CD4-positive, CD25-positive, alpha-beta regulatory T cell (primary cell): ENCODE measurements at regions not wholly inside any gene's neighbourhood (a gene's known extent, or its start where the extent isn't known, plus 50 kb on each side); places are given as distances from the start of the nearest gene placed in this dataset.

Source experiments
- ATAC-seq, 2 donors: fragments of 150-1000 bp; cut with Tn5 transposase; one replicate each; pipeline ENCODE4 v1.10.0; 2021; ENCODE audit warnings: low read depth in 2 of 2, moderate number of reproducible peaks in 2 of 2, moderate library complexity in 1 of 2
- DNase-seq, 3 donors: peaks; one replicate each; pipeline versions ENCODE4 v3.0.0 to v3.0.0-alpha.2; 2012 to 2022; ENCODE audit warnings: mixed read lengths in 1 of 3
- H3K27ac ChIP-seq: one replicate; pipeline ENCODE4 v1.7.0; 2013; ENCODE audit warnings: mild to moderate bottlenecking, low read length; ENCODE audit not compliant: insufficient read depth, poor library complexity, severe bottlenecking
- H3K27me3 ChIP-seq: one replicate; pipeline ENCODE4 v1.7.0; 2013; ENCODE audit warnings: low read length; ENCODE audit not compliant: control insufficient read depth, insufficient read depth
- H3K36me3 ChIP-seq: one replicate; pipeline ENCODE4 v1.7.0; 2013; ENCODE audit warnings: mild to moderate bottlenecking, low read length, moderate library complexity; ENCODE audit not compliant: control insufficient read depth, insufficient read depth
- H3K4me1 ChIP-seq: 2 replicates; pipeline ENCODE4 v1.7.0; 2013; ENCODE audit warnings: mild to moderate bottlenecking, low read length; ENCODE audit not compliant: insufficient read depth, control insufficient read depth, poor library complexity, severe bottlenecking
- H3K4me3 ChIP-seq: one replicate; pipeline ENCODE4 v1.7.0; 2013; ENCODE audit warnings: low read depth, mild to moderate bottlenecking, low read length, moderate library complexity
- H3K9me3 ChIP-seq, 2 experiments: 1 replicate in 1 of 2; 2 replicates in 1 of 2; pipeline ENCODE4 v1.7.0; 2013; ENCODE audit warnings: low read length in 2 of 2, mild to moderate bottlenecking in 1 of 2, moderate library complexity in 1 of 2; ENCODE audit not compliant: control insufficient read depth in 2 of 2
- H3K27ac Mint-ChIP-seq, 3 donors: one replicate each; pipeline ENCODE4 v1.8.0; 2020 to 2022; ENCODE audit warnings: mild to moderate bottlenecking in 3 of 3, mixed read lengths in 3 of 3, moderate library complexity in 2 of 3
- H3K27me3 Mint-ChIP-seq: one replicate; pipeline ENCODE4 v1.8.0; 2022; ENCODE audit warnings: mild to moderate bottlenecking, mixed read lengths
- H3K36me3 Mint-ChIP-seq: one replicate; pipeline ENCODE4 v1.8.0; 2020; ENCODE audit warnings: mixed read lengths
- H3K4me1 Mint-ChIP-seq, 4 donors: one replicate each; pipeline ENCODE4 v1.8.0; 2020 to 2022; ENCODE audit warnings: mixed read lengths in 4 of 4, mild to moderate bottlenecking in 1 of 4
- H3K4me3 Mint-ChIP-seq, 4 donors: one replicate each; pipeline ENCODE4 v1.8.0; 2020 to 2022; ENCODE audit warnings: mild to moderate bottlenecking in 4 of 4, mixed read lengths in 4 of 4, moderate library complexity in 3 of 4
- H3K9me3 Mint-ChIP-seq, 7 donors: one replicate each; pipeline ENCODE4 v1.8.0; 2020 to 2022; ENCODE audit warnings: mixed read lengths in 7 of 7, mild to moderate bottlenecking in 3 of 7, moderate library complexity in 2 of 7

- Histone ChIP-seq H3K27ac (no peak overlapping the region), H3K36me3 (no peaks in the 10 kb centered on the region), H3K27me3 (no peaks in the 10 kb centered on the region), H3K4me1 (no peaks in the 10 kb centered on the region), H3K4me3 (no peak overlapping the region), H3K9me3 (no peaks in the 10 kb centered on the region)
- Mint-ChIP-seq H3K36me3 (no peaks in the 10 kb centered on the region), H3K27ac (no peak overlapping the region), H3K4me1 (no peaks in the 10 kb centered on the region), H3K4me3 (no peak overlapping the region), H3K9me3 (peaks cover 0 to 10% (median 4%) of the 10 kb centered on the region in 7 donors), H3K27me3 (no peaks in the 10 kb centered on the region)
- ATAC-seq (no peak), DNase-seq (no peak)
These were observed 689.5 kb downstream of the TMEM182 start for GRCh38 chr2:103451283-103451682.

GRCh38 chr2:103459283-103459682 is 697.5 kb downstream of the TMEM182 start:
- no peak overlapping the region for H3K4me3 Mint-ChIP-seq
- Histone ChIP-seq H3K4me3 (no peak overlapping the region), H3K27me3 (no peaks in the 10 kb centered on the region), H3K36me3 (no peaks in the 10 kb centered on the region), H3K4me1 (no peaks in the 10 kb centered on the region), H3K9me3 (peaks cover 0 to 6% of the 10 kb centered on the region in 2 experiments), H3K27ac (no peak overlapping the region)
- H3K4me1 Mint-ChIP-seq, result peaks cover 0 to 3% (median 0%) of the 10 kb centered on the region in 4 donors
- DNase-seq, result no peak
- ATAC-seq, result no peak
- no peaks in the 10 kb centered on the region for H3K27me3 Mint-ChIP-seq
- no peak overlapping the region for H3K27ac Mint-ChIP-seq
- no peaks in the 10 kb centered on the region for H3K36me3 Mint-ChIP-seq
- H3K9me3 Mint-ChIP-seq, result peaks cover 0 to 18% (median 6%) of the 10 kb centered on the region in 7 donors

GRCh38 chr2:103462101-103462500 is 700.3 kb downstream of the TMEM182 start:
- Mint-ChIP-seq H3K4me3 (no peak overlapping the region), H3K9me3 (peaks cover 0 to 25% (median 4%) of the 10 kb centered on the region in 7 donors), H3K4me1 (peaks cover 0 to 3% (median 0%) of the 10 kb centered on the region in 4 donors), H3K27me3 (no peaks in the 10 kb centered on the region), H3K27ac (no peak overlapping the region), H3K36me3 (no peaks in the 10 kb centered on the region)
- Histone ChIP-seq H3K27ac (no peak overlapping the region), H3K4me3 (no peak overlapping the region), H3K36me3 (no peaks in the 10 kb centered on the region), H3K9me3 (peaks cover 0 to 9% of the 10 kb centered on the region in 2 experiments), H3K27me3 (no peaks in the 10 kb centered on the region), H3K4me1 (no peaks in the 10 kb centered on the region)
- ATAC-seq, result no peak
- no peak for DNase-seq

GRCh38 chr2:103462712-103463111 is 700.9 kb downstream of the TMEM182 start:
- Mint-ChIP-seq H3K36me3 (no peaks in the 10 kb centered on the region), H3K27ac (no peak overlapping the region)

GRCh38 chr2:103464831-103465230 is 703.0 kb downstream of the TMEM182 start:
- no peak overlapping the region for H3K4me3 Mint-ChIP-seq
- Histone ChIP-seq H3K27me3 (no peaks in the 10 kb centered on the region), H3K4me3 (no peak overlapping the region), H3K4me1 (no peaks in the 10 kb centered on the region), H3K9me3 (peaks cover 0 to 9% of the 10 kb centered on the region in 2 experiments), H3K27ac (no peak overlapping the region), H3K36me3 (no peaks in the 10 kb centered on the region)
- H3K36me3 Mint-ChIP-seq, result no peaks in the 10 kb centered on the region
- peaks cover 0 to 3% (median 0%) of the 10 kb centered on the region in 4 donors for H3K4me1 Mint-ChIP-seq
- H3K9me3 Mint-ChIP-seq, result peaks cover 0 to 25% (median 6%) of the 10 kb centered on the region in 7 donors
- no peak for DNase-seq
- no peaks in the 10 kb centered on the region for H3K27me3 Mint-ChIP-seq
- no peak overlapping the region for H3K27ac Mint-ChIP-seq
- ATAC-seq, result no peak

More at GRCh38 chr2:103462712-103463111, 700.9 kb downstream of the TMEM182 start:
- H3K27me3 ChIP-seq, result no peaks in the 10 kb centered on the region
- H3K9me3 ChIP-seq, result peaks cover 0 to 9% of the 10 kb centered on the region in 2 experiments
- Mint-ChIP-seq H3K4me3 (no peak overlapping the region), H3K4me1 (peaks cover 0 to 3% (median 0%) of the 10 kb centered on the region in 4 donors), H3K27me3 (no peaks in the 10 kb centered on the region), H3K9me3 (peaks cover 0 to 22% (median 4%) of the 10 kb centered on the region in 7 donors)
- H3K36me3 ChIP-seq, result no peaks in the 10 kb centered on the region
- no peak overlapping the region for H3K4me3 ChIP-seq
- DNase-seq (no peak), ATAC-seq (no peak)
- no peaks in the 10 kb centered on the region for H3K4me1 ChIP-seq
- no peak overlapping the region for H3K27ac ChIP-seq

- Mint-ChIP-seq H3K4me1 (no peaks in the 10 kb centered on the region), H3K4me3 (no peak overlapping the region), H3K36me3 (no peaks in the 10 kb centered on the region), H3K27me3 (no peaks in the 10 kb centered on the region), H3K27ac (no peak overlapping the region), H3K9me3 (peaks cover 0 to 22% (median 7%) of the 10 kb centered on the region in 7 donors)
- DNase-seq, result no peak
- Histone ChIP-seq H3K4me3 (no peak overlapping the region), H3K36me3 (no peaks in the 10 kb centered on the region), H3K4me1 (no peaks in the 10 kb centered on the region), H3K27ac (no peak overlapping the region), H3K9me3 (peaks cover 0 to 5% of the 10 kb centered on the region in 2 experiments), H3K27me3 (no peaks in the 10 kb centered on the region)
- ATAC-seq, result no peak
These were observed 708.0 kb downstream of the TMEM182 start for GRCh38 chr2:103469800-103470199.

GRCh38 chr2:103484906-103485305 is 723.1 kb downstream of the TMEM182 start:
- no peaks in the 10 kb centered on the region for H3K27me3 ChIP-seq
- no peak overlapping the region for H3K27ac ChIP-seq
- H3K27ac Mint-ChIP-seq, result no peak overlapping the region
- H3K4me3 Mint-ChIP-seq, result no peak overlapping the region
- H3K4me3 ChIP-seq, result no peak overlapping the region
- H3K36me3 Mint-ChIP-seq, result no peaks in the 10 kb centered on the region
- ATAC-seq (no peak), DNase-seq (no peak)
- peaks cover 0 to 26% (median 3%) of the 10 kb centered on the region in 7 donors for H3K9me3 Mint-ChIP-seq
- no peaks in the 10 kb centered on the region for H3K36me3 ChIP-seq
- no peaks in the 10 kb centered on the region for H3K4me1 Mint-ChIP-seq
- no peaks in the 10 kb centered on the region for H3K4me1 ChIP-seq
- no peaks in the 10 kb centered on the region for H3K27me3 Mint-ChIP-seq
- H3K9me3 ChIP-seq, result no peaks in the 10 kb centered on the region

GRCh38 chr2:103496850-103497249 is 735.0 kb downstream of the TMEM182 start:
- DNase-seq (no peak), ATAC-seq (no peak)
- no peaks in the 10 kb centered on the region for H3K9me3 ChIP-seq
- Mint-ChIP-seq H3K27ac (no peak overlapping the region), H3K27me3 (no peaks in the 10 kb centered on the region), H3K36me3 (no peaks in the 10 kb centered on the region), H3K4me3 (no peak overlapping the region), H3K9me3 (peaks cover 2 to 12% (median 4%) of the 10 kb centered on the region in 7 donors), H3K4me1 (no peaks in the 10 kb centered on the region)
- no peaks in the 10 kb centered on the region for H3K4me1 ChIP-seq
- no peak overlapping the region for H3K4me3 ChIP-seq
- no peak overlapping the region for H3K27ac ChIP-seq
- H3K36me3 ChIP-seq, result no peaks in the 10 kb centered on the region
- H3K27me3 ChIP-seq, result no peaks in the 10 kb centered on the region
